Activated naive CD4-positive, alpha-beta T cell (primary cell): ENCODE measurements at regions not wholly inside any gene's neighbourhood (a gene's known extent, or its start where the extent isn't known, plus 50 kb on each side); places are given as distances from the start of the nearest gene placed in this dataset.
"Not testable (repeated sequence)": the region's sequence is repeated elsewhere in the genome, so short reads cannot be mapped to it uniquely, and the experiment has no call there.

Source experiments
- DNase-seq, 4 experiments: peaks; one replicate each; lab custom pipeline; 2025; lab: John Stamatoyannopoulos, UW

GRCh38 chr2:128414946-128415778 lies 96.5 kb upstream of the HS6ST1 start:
- DNase-seq, result no peak

DNA sequence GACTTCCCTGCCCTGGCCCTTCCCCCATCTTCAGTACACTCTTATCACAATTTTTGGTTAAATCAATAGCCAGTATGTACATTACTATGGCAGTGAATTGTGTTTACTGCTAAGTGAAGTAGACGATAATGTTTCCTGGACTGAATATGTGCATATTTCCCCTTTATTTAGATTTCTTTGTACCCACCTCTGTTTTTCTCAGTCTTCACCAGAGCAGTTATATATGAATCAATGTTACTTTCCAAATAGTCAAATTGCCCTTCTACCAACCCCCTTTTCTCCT lies 97.1 kb upstream of the HS6ST1 start:
- DNase-seq, result no peak

DNA sequence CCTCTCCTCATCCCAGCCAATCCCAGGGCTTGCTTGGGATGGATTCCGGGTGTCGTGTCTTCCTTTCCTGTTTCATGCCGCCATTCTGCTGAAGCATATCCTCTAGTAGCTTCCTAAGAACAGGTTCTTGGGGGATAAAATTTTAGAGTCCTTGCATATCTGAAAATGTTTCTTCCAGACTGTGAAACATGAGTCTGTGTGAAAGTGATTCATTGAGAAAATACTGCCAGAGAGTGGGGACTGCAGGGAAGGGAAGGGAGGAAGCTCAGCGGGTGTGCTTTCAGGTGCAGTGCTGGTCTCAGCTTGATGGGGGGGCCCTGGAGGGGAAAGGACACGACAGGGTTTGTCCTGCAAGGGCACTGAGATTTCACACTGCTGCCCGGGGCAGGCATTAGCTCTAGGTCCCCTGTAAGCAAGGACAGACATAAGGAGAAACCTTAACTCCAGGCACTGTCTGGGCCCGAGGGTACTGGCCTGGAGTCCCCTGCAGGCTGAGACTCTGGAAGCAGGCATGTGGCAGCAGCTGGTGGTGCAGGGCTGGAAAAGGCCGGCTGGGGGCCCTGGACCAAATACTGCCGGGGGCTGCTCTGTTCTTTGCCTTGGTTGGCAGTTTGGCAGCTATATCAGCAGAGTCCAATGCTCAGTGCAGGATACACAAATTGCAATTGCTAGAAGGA lies 97.6 kb upstream of the HS6ST1 start:
- no peak for DNase-seq

- no peak for DNase-seq
Observed at GRCh38 chr2:128416806-128417205, 98.1 kb upstream of the HS6ST1 start.

- DNase-seq, result not testable (repeated sequence)
Observed at GRCh38 chr2:128417264-128417663, 98.6 kb upstream of the HS6ST1 start.

- DNase-seq, result no peak
Observed at GRCh38 chr2:128420131-128420530, 101.5 kb upstream of the HS6ST1 start.

GRCh38 chr2:128420776-128421175 lies 102.1 kb upstream of the HS6ST1 start:
- DNase-seq, result no peak

DNA sequence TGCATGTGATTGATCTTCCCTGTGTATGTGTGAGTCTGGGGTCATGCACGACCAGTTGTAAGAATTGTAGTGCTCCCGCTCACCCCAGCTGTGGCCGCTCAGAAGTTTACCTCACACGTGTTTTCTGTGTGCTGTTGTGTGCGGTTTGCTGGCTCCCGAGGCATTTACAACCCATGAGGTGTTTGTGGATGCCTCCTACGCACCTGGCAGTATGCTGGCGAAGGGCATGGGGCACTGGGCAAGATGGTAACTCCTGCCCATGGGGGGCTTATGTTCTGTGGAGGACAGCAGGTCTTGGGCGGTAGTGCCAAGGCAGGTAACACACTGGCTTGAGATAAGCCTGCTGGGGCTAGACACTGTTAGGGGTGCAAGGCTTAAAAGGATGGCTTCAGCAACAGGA lies 102.6 kb upstream of the HS6ST1 start:
- no peak for DNase-seq

DNA sequence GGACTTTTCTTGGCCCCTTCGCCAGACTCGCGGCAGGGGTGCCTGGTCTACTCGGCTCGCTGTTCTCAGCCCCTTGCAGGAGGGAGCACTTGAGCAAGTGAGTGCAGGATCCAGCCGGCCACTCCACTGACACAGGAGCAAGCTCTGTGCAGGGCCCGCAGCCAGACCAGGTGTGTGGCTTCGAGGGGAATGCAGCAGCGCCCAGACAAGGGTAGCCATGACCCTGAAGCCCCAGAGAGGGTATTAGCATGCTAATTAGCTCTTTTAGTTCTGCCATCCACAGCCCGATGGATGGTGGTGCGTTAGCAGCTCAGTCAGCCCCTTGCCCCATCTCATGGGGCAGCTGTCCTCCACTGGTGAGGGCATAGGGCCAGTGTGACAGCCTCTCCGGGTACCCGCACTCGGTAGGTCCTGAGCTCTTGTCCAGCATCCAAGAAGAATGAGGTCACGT lies 103.2 kb upstream of the HS6ST1 start:
- no peak for DNase-seq

- no peak for DNase-seq
Observed at GRCh38 chr2:128422571-128422970, 103.9 kb upstream of the HS6ST1 start.

DNA sequence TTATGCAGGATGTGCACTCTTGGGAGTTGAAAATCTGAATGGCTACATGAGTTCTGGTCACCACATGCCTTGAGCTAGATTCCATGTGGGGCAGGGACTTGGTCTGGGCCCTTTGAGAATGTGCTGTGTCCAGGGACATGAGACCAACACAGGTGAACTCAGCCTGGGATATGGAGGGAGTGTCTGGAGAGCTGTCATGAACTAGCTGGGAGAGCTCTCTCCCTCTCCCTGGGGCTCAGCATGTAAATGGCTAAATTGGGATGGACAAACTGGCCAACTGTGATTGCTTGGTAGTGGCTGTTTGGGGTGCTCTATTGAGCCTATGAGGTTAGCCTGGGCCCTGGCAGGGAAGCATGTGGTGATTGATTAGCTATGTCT lies 105.1 kb upstream of the HS6ST1 start:
- no peak for DNase-seq

DNA sequence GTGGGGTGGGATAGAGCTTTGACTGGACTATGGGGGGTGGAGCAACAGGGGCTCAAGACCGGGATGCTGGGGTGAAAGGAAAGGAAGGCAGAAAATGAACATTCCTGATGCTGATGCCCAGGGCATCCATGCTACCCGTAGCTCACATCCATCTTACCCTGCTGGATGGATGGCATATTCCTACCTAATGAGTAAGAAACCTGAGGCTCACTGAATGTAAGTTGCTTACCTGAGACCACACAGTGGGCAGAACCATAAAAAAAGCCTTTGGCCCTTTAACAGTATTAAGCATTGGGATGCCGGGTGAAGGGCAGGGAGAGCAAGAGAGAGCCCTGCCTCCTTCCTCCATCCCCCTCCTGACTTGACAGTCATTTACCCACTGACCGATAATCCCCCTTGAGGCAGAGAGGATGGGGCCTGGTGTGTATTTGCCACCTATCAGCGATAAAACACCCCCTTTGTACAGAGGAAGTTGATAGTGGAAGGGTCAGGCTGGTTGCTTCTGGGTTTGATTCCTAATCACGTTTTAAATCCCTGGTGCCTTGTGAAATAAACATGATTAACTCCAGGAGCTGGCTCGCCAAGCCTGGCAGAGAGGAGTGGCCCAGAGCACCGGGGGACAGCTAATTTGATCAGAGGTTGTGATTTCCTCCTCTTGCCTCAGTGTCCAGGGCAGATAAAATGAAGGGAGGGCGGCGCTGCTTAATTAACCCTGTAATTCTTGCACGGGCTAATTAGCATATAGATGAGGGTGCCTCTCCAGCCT lies 105.9 kb upstream of the HS6ST1 start:
- DNase-seq, result no peak

GRCh38 chr2:128425216-128425615 lies 106.5 kb upstream of the HS6ST1 start:
- no peak for DNase-seq

DNA sequence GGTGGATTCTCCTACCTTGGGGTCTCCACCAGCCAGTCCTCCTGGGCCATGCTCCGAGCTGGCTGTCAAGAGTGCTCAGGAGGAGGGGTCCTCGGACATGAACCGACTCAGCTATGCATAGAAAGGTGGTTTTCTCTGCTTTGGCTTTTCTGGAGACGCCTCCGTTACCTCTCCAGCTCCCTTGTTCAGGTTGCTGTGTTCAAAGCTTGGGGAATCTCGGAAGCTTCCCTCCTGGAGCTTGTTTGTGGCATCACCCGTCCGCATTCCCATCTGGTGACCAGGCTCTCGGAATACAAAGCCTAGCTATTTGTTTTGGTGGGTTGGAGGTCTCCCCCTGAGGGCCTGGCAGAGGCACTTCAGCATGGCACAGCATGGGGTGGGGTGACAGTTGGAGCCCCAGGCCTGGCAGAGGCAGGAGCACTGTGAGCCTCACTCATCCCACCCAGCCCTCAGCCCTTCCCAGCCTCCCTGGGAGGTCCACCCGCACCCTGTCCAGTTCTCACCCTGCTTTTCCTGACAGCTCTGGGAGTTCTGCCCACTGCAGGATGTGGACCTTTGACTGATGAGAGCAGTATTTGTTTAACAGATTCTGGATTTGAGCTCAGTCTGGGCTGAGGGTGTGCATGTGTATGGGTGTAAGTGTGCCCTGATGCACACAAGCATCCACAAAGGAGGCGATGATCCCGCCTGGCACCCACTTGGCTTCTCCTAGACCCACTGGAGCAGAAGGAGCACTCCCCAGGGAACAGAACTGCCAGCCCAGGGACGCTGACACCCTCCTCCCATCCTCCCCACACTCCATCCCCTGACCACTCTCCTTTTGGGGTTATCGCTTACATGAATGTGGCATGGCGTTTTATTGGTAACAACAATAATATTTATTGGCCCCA lies 107.3 kb upstream of the HS6ST1 start:
- DNase-seq, result no peak

GRCh38 chr2:128427413-128427755 lies 108.7 kb upstream of the HS6ST1 start:
- no peak for DNase-seq

- DNase-seq, result no peak
Observed at GRCh38 chr2:128428415-128428814, 109.7 kb upstream of the HS6ST1 start.

DNA sequence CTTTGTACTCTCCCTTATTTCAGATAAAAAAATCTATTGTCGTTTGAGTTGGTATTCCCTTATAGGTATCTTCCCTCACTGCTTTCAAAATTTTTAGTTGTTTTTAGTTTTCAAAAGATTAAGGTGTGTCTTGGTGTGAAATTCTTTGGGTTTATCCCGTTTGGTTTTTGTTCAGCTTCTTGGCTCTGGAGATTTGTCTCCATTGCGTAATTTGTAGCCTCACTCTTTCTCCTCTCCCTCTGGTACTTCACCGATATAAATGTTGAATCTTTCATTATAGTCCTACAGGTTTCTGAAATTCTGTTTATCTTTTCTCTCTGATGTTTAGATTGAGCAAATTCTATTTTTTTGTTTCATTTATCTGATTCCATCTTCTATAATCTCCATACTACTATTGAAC lies 113.8 kb upstream of the HS6ST1 start:
- DNase-seq, result no peak

DNA sequence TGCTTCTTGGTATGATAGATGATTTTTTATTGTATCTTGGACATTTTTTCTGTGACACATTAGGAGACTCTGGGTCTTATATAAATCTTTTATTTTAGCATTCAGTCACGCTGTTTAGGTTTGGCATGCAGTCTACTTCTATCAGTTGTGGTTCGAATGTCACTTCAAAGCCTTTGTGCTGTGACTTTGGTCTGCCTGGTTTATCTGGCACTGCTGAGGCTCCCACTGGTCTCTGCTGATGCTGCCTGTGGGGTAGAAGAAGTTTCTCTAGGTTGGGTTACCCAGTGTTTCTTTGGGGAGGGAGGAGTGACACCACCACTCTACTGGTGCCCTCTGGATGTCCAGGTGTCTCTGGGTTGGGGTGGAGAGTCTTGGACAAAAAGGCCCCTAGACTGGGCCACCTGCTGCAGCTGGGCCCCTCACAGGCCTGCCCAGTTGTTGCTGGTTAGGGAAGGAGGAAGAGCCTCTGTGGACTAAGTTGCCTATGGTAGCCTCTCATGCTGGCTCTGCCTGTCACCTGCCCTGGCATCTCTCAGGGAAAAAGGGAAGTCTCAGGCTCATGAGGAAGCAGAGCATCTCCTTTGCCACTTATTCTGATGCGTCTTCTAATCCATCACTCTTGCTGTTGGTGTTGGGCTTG lies 115.4 kb upstream of the HS6ST1 start:
- no peak for DNase-seq

DNA sequence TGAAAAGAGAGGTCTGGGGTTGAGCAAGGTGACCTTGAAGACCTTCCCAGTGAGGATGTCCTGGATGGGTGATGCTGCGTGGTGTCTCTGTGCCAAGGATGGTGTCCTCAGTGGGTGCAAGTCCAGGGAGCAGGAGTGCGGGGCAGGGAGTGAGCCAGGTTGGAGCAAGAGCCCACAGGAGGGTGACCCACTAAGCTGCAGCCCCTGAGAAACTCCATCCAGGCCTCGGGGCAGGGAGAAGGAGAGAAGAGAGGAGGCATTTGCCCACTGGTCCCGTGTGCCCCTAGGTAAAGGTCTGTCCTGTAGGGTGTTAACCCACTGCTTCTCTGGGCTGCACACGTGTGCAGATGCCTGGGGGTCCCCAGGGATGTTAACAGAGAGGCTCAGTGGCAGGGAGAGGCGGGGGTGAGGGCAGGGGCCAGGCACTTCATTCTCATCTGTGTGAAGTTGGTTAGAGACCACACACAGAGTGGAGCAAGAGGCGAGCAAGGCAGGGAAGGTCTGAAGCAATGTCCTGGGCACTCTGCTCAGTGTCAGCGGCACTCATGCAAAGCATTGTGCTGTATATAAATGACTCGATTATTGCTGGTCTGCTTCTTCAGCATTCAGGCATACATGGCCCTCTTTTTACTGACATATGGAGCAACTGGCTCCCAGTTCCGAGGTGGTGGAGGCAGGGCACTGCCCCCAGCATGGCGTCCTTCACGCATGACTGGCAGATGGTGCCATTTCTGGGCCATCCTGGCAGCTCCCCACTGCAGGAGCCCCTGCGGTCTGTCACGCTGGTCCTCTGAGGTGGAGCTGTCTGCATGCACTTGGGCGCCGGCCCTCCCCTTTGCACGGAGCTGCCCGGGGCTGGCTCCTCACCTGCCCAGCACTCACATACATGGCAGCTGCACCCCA lies 117.2 kb upstream of the HS6ST1 start:
- DNase-seq, result no peak

- no peak for DNase-seq
Observed at GRCh38 chr2:128436479-128437203, 118.0 kb upstream of the HS6ST1 start.
